ENCODE measurements at regions not wholly inside any gene's neighbourhood (a gene's known extent, or its start where the extent isn't known, plus 50 kb on each side); places are given as distances from the start of the nearest gene placed in this dataset.

DNA sequence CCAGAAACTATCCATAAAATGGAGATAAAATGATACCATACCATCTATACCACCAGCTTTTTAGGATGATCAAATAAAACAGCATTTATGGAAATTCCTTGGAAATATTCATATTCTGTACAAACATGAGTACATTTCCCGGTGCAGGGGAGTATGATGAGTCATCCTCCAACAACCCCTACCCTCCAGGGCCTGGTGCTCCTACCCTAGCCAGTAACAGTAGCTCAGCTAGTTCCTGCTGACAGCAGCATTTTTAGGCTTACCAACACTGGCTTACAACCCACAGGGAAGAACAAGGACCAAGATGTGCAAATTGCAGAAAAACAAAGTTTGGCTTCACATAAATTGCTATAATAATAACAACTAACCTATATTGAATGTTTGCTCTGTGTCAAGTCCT is 406.2 kb upstream of the CADM1 start:
- Mint-ChIP-seq H3K36me3 (ENCODE audit: insufficient read depth) (no peaks in the 10 kb centered on the region), H3K27me3 (no peaks in the 10 kb centered on the region), H3K4me3 (ENCODE audit: low read depth) (no peak overlapping the region), H3K9me3 (ENCODE audit: low read depth) (no peaks in the 10 kb centered on the region), H3K4me1 (ENCODE audit: low read depth) (peaks cover 15% of the 10 kb centered on the region), H3K27ac (no peak overlapping the region)
- no peak for DNase-seq (ENCODE audit: low spot score, unreplicated experiment)
- TF ChIP-seq CTCF (IDR thresholded peaks at IDR 0.05; ENCODE audit: unreplicated experiment), result no peak

GRCh38 chr11:115906171-115906570 is 402.0 kb upstream of the CADM1 start:
- H3K36me3 Mint-ChIP-seq (ENCODE audit: insufficient read depth), result no peaks in the 10 kb centered on the region
- H3K9me3 Mint-ChIP-seq (ENCODE audit: low read depth), result no peaks in the 10 kb centered on the region
- no peak for DNase-seq (ENCODE audit: low spot score, unreplicated experiment)
- H3K4me1 Mint-ChIP-seq (ENCODE audit: low read depth), result peaks cover 10% of the 10 kb centered on the region
- no peak overlapping the region for H3K27ac Mint-ChIP-seq
- TF ChIP-seq CTCF (IDR thresholded peaks at IDR 0.05; ENCODE audit: unreplicated experiment), result no peak
- H3K4me3 Mint-ChIP-seq (ENCODE audit: low read depth), result no peak overlapping the region
- H3K27me3 Mint-ChIP-seq, result peaks cover 4% of the 10 kb centered on the region

DNA sequence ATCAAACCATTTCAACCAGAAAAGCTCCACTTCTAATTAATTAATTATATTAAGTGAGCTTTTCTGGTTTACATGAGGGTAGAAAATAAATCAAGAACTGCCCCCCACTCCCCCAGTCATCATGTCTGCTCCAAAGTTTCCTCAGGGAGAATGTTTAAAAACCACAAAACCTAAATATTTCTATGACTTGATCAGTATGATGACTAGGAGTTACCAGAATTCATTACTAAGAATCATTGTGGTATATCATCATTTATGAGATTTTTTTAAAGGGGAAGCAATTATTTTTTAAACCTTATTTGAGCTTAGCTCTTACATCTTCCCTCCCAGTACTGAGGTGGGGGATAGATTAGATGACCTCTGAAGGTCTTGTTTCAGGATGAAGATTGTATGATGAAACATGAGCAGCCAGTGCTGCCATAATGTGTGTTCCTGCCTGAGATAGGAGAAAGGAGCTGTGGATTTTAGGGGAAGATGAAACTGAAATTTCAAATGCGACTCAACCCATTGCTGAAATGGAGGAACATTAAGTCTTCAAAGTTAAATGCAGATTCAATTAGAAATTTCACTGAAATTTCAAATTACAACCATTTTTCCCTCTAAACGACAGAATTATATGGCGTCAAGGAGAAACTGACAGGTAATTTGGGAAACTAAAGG is 401.3 kb upstream of the CADM1 start:
- Mint-ChIP-seq H3K36me3 (ENCODE audit: insufficient read depth) (no peaks in the 10 kb centered on the region), H3K4me1 (ENCODE audit: low read depth) (peaks cover 10% of the 10 kb centered on the region), H3K27ac (no peak overlapping the region), H3K27me3 (peaks cover 6% of the 10 kb centered on the region), H3K9me3 (ENCODE audit: low read depth) (no peaks in the 10 kb centered on the region), H3K4me3 (ENCODE audit: low read depth) (no peak overlapping the region)
- no peak for TF ChIP-seq CTCF (IDR thresholded peaks at IDR 0.05; ENCODE audit: unreplicated experiment)
- no peak for DNase-seq (ENCODE audit: low spot score, unreplicated experiment)

DNA sequence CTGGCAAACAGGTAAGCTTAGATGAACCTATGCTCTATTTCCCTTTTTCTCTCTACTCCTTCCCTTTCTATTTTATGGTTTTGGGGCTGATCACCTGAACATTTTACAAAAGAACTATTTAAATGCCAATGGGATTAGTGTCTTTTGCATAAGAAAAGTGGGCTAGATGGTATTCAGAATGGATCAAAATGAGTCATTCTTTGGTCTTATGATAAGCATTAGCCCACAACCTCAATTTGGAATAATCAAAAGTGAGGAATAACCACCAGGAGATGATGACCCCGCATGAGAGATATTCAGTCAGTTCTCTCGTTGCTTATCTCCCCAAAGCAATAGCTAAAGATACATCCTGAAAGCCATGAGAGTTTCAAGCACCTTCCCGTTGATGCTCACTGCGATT is 399.0 kb upstream of the CADM1 start:
- DNase-seq (ENCODE audit: low spot score, unreplicated experiment), result no peak
- H3K4me1 Mint-ChIP-seq (ENCODE audit: low read depth), result peaks cover 10% of the 10 kb centered on the region
- peaks cover 6% of the 10 kb centered on the region for H3K27me3 Mint-ChIP-seq
- no peaks in the 10 kb centered on the region for H3K9me3 Mint-ChIP-seq (ENCODE audit: low read depth)
- H3K36me3 Mint-ChIP-seq (ENCODE audit: insufficient read depth), result no peaks in the 10 kb centered on the region
- TF ChIP-seq CTCF (IDR thresholded peaks at IDR 0.05; ENCODE audit: unreplicated experiment), result no peak
- H3K27ac Mint-ChIP-seq, result no peak overlapping the region
- H3K4me3 Mint-ChIP-seq (ENCODE audit: low read depth), result no peak overlapping the region

GRCh38 chr11:115901069-115901468 is 396.9 kb upstream of the CADM1 start:
- no peak overlapping the region for H3K4me3 Mint-ChIP-seq (ENCODE audit: low read depth)
- H3K4me1 Mint-ChIP-seq (ENCODE audit: low read depth), result no peaks in the 10 kb centered on the region
- H3K9me3 Mint-ChIP-seq (ENCODE audit: low read depth), result no peaks in the 10 kb centered on the region
- no peak for DNase-seq (ENCODE audit: low spot score, unreplicated experiment)
- H3K36me3 Mint-ChIP-seq (ENCODE audit: insufficient read depth), result no peaks in the 10 kb centered on the region
- no peak overlapping the region for H3K27ac Mint-ChIP-seq
- TF ChIP-seq CTCF (IDR thresholded peaks at IDR 0.05; ENCODE audit: unreplicated experiment), result no peak
- peaks cover 6% of the 10 kb centered on the region for H3K27me3 Mint-ChIP-seq

Measured in progenitor cell of endocrine pancreas (in vitro differentiated cells).